GM23248 (cell line): ENCODE measurements at regions not wholly inside any gene's neighbourhood (a gene's known extent, or its start where the extent isn't known, plus 50 kb on each side); places are given as distances from the start of the nearest gene placed in this dataset.

Experiments used
- EZH2 ChIP-seq: fragments of 200-600 bp; sonication (generic); IDR thresholded peaks from 2 replicates; pipeline ENCODE4 v1.6.1; 2018; ENCODE audit warnings: antibody characterized with exemption, mild to moderate bottlenecking; ENCODE audit not compliant: insufficient read depth, poor library complexity, severe bottlenecking
- EZH2phosphoT487 ChIP-seq: fragments of 200-600 bp; sonication (generic); IDR thresholded peaks from 2 replicates; pipeline ENCODE4 v1.6.1; 2018; ENCODE audit warnings: antibody characterized with exemption, moderate library complexity, mild to moderate bottlenecking, low read depth; ENCODE audit not compliant: insufficient read depth

DNA sequence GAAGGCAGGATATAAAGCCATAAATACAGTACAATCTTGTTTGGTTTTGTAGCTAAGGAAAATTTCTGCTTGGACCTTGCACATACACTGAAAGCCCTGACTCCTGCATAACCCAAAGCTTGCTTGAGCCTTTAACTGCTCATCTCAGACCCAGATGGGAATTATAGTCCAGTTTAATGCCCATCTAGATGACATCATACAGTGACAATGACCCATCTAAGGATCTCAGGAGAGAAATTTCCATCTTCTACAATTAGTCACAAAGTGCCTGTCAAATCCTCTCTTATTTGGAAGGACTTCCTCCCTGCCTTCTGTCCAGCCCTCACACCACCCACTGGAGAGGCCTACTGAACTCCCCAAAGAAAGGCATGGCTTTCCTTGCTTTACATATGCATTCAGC lies 69.3 kb downstream of the BTBD3 start:
- TF ChIP-seq EZH2: no peak
- no peak for TF ChIP-seq EZH2phosphoT487
